Adrenal gland (tissue), 9 donors: ENCODE measurements at regions not wholly inside any gene's neighbourhood (a gene's known extent, or its start where the extent isn't known, plus 50 kb on each side); places are given as distances from the start of the nearest gene placed in this dataset.

ENCODE experiments used
- DNase-seq, 7 donors: peaks; one replicate each; pipeline ENCODE4 v3.0.0-alpha.2; 2019 to 2020
- H3K27ac ChIP-seq, 5 donors: fragments of 200-600 bp; sonication (generic) in 4 of 5; 1 replicate in 3 of 5; 2 replicates in 2 of 5; pipeline versions ENCODE4 v1.5.1 to v1.8.0; 2016 to 2020; ENCODE audit warnings: mild to moderate bottlenecking in 1 of 5
- H3K27me3 ChIP-seq: fragments of 200-600 bp; 2 replicates; pipeline ENCODE4 v1.8.0; 2021
- H3K36me3 ChIP-seq, 2 donors: fragments of 200-600 bp; replicated peaks in 1 of 2; 1 replicate in 1 of 2; 2 replicates in 1 of 2; pipeline versions ENCODE4 v1.5.1 to v1.8.0; 2018 to 2022
- H3K4me1 ChIP-seq, 2 donors: fragments of 200-600 bp; replicated peaks in 1 of 2; 1 replicate in 1 of 2; 2 replicates in 1 of 2; pipeline versions ENCODE4 v1.5.1 to v1.8.0; 2018 to 2021
- H3K4me3 ChIP-seq, 4 donors: fragments of 200-600 bp; sonication (generic) in 3 of 4; one replicate each; pipeline ENCODE4 v1.5.1; 2016 to 2018
- H3K9me3 ChIP-seq, 3 donors: fragments of 200-600 bp; sonication (generic) in 1 of 3; replicated peaks in 1 of 3; 1 replicate in 2 of 3; 2 replicates in 1 of 3; pipeline versions ENCODE4 v1.5.1 to v1.8.0; 2016 to 2021
- POLR2A ChIP-seq, 2 donors: fragments of 450-650 bp; IDR thresholded peaks; one replicate each; pipeline ENCODE4 v1.6.1; 2017; ENCODE audit warnings: antibody characterized with exemption in 2 of 2, mild to moderate bottlenecking in 2 of 2, moderate library complexity in 1 of 2
- WGBS, 4 donors: extraction: QIAGEN DNeasy Blood & Tissue Kit in 2 of 4; methylation state at CpG; one replicate each; pipeline versions ENCODE4 v1.1.5 to v1.1.7; 2013 to 2017; 5-methylcytosine and 5-hydroxymethylcytosine counted together
- intact Hi-C, 2 donors: fragments of 100-400 bp; cut with DNase I; formaldehyde crosslinking; loops; one replicate each; pipeline versions ENCODE4 v1.14.1 to v1.15.0; 2022 to 2023
- TF ChIP-seq, protein P1 (sequence below), 6 experiments: fragments of 450-650 bp in 4 of 6; fragments of 200-600 bp in 2 of 6; sonication (generic) in 1 of 6; IDR thresholded peaks; 1 replicate in 5 of 6; 2 replicates in 1 of 6; pipeline versions ENCODE4 v1.5.1 to v1.8.0; 2016 to 2021; ENCODE audit warnings: antibody characterized with exemption in 6 of 6, mild to moderate bottlenecking in 2 of 6, moderate library complexity in 1 of 6
- donor health status: healthy with polysubstance abuse.
- donor health status: Bipolar disorder and iron deficiency.
- donor health status: DM: yes; HTN: yes; CAD: no.
- donor health status: DM: no; HTN: no; CAD: no.
- donor health status: DM: no; HTN: no; CAD: no.

DNA sequence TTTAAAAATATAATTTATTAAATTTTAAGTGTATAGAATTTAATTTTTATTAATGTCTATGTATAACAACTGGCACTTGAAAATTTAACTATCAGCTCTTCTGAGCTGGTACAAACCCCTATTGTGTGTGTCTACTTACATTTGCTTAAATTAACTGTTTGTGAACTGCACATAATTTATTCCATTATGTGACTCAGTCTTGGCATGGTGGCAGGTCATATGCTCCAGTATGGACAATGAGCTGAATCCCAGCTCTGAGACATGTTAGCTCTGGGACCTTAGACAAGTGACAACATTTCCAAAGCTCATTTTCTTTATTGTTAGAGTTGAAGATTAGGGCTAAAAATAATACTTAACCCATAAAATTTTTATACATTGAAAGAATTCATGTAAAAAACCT is 526.1 kb upstream of the MARCKS start:
- H3K4me1 ChIP-seq: no peaks in the 10 kb centered on the region
- no peak for DNase-seq
- H3K4me3 ChIP-seq: no peak overlapping the region
- H3K36me3 ChIP-seq: no peaks in the 10 kb centered on the region
- H3K27ac ChIP-seq: no peak overlapping the region
- intact Hi-C loops: no loop called here
- TF ChIP-seq, protein P1, sequence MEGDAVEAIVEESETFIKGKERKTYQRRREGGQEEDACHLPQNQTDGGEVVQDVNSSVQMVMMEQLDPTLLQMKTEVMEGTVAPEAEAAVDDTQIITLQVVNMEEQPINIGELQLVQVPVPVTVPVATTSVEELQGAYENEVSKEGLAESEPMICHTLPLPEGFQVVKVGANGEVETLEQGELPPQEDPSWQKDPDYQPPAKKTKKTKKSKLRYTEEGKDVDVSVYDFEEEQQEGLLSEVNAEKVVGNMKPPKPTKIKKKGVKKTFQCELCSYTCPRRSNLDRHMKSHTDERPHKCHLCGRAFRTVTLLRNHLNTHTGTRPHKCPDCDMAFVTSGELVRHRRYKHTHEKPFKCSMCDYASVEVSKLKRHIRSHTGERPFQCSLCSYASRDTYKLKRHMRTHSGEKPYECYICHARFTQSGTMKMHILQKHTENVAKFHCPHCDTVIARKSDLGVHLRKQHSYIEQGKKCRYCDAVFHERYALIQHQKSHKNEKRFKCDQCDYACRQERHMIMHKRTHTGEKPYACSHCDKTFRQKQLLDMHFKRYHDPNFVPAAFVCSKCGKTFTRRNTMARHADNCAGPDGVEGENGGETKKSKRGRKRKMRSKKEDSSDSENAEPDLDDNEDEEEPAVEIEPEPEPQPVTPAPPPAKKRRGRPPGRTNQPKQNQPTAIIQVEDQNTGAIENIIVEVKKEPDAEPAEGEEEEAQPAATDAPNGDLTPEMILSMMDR (IDR thresholded peaks at IDR 0.05): no peak
- no peak for TF ChIP-seq POLR2A (IDR thresholded peaks at IDR 0.05)
- no peaks in the 10 kb centered on the region for H3K27me3 ChIP-seq
- H3K9me3 ChIP-seq: no peaks in the 10 kb centered on the region

DNA sequence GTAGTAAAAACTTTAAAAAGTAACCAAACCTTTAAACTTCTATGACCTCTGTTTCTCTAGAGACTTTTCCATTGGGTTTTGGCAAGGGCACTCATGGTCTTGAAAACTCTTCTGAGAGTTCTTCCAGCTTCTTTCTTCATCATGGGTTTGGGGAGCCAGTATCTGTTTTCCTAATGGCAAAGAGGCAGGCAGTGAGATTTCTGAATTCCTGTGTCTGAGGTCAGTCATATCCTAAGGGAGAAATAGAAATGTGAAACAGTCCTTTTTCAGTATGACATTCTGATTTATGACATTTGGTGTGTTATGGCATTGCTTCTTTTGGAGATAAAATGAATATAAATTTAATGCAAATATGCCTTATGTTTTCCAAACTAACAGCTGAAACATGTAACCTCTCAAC is 518.5 kb upstream of the MARCKS start:
- Histone ChIP-seq H3K27ac (no peak overlapping the region), H3K9me3 (no peaks in the 10 kb centered on the region), H3K4me3 (no peak overlapping the region), H3K36me3 (no peaks in the 10 kb centered on the region), H3K4me1 (no peaks in the 10 kb centered on the region), H3K27me3 (no peaks in the 10 kb centered on the region)
- TF ChIP-seq POLR2A (IDR thresholded peaks at IDR 0.05): no peak
- TF ChIP-seq, protein P1 (IDR thresholded peaks at IDR 0.05): no peak
- intact Hi-C loops: no loop called here
- DNase-seq: no peak

DNA sequence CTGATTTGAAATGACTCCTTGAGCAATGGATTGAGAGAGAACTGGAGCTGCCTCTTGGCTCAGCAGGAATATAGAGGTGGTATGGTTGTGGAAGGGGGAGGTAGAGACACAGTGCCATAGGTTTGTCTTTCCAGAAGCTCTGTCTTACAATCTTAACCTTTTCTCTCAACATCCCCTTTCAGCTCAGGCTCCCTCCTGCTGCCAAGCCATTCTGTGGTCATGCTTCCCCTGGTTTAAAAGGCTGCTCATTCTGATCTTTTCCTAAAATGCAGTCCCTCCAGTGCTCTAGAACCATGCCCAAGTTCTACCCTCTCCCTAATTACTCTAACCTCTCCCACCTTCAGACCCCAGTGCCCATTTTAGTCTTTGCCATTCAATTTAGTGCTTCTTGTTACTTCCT is 517.9 kb upstream of the MARCKS start:
- TF ChIP-seq POLR2A (IDR thresholded peaks at IDR 0.05): no peak
- TF ChIP-seq, protein P1 (IDR thresholded peaks at IDR 0.05): no peak
- Histone ChIP-seq H3K4me1 (no peaks in the 10 kb centered on the region), H3K9me3 (no peaks in the 10 kb centered on the region), H3K27me3 (no peaks in the 10 kb centered on the region), H3K4me3 (no peak overlapping the region), H3K27ac (no peak overlapping the region), H3K36me3 (no peaks in the 10 kb centered on the region)
- no peak for DNase-seq
- intact Hi-C loops: no loop called here

DNA sequence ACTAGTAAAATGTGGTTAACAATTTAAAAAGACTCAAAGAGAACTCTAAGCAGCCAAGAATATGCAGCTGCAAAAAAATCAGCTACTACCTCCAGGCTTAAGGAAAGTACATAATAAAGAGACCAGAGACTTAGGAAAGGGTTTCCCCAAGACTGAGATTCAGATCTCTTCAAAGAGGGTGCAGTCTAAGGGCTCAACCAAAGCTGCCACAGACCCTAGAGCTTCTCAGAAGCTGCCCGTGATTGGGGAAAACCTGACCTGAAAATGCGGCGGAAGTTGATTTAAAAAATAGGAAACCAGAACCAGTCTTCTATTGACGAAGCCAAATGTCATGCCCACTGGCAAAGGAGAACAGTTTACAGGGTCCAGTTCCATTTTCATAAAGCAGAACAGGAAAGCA is 516.8 kb upstream of the MARCKS start:
- Histone ChIP-seq H3K27me3 (no peaks in the 10 kb centered on the region), H3K27ac (no peak overlapping the region), H3K9me3 (no peaks in the 10 kb centered on the region), H3K4me3 (no peak overlapping the region), H3K4me1 (no peaks in the 10 kb centered on the region), H3K36me3 (no peaks in the 10 kb centered on the region)
- intact Hi-C loops: no loop called here
- 82 to 95% (median 91%) methylated on average over 4 of the region's 4 CpGs for WGBS, 4 donors
- DNase-seq: no peak
- TF ChIP-seq, protein P1 (IDR thresholded peaks at IDR 0.05): no peak

DNA sequence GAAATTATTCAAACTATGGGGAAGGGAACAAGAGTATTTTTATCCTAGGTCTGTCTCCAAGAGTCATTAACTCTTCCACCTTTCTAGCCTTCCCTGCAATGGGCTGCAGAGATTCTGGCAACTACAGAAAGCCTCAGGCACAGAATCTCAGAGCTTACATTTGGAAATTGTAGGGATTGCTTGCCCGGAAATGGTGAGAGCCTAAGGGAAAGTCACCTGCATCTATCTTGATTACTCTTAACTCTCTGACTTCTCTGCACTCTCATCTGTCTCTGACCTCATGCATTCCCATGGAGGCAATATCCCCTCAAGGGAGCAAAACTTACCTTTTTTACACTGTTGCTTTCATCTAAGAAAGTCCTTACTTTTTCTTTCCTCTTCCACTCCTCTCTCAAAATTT is 513.2 kb upstream of the MARCKS start:
- 0 to 84% (median 42%) methylated on average over 1 of the region's 1 CpG for WGBS, 4 donors
- no peak for DNase-seq
- H3K9me3 ChIP-seq: no peaks in the 10 kb centered on the region
- no peaks in the 10 kb centered on the region for H3K27me3 ChIP-seq
- TF ChIP-seq, protein P1 (IDR thresholded peaks at IDR 0.05): no peak
- TF ChIP-seq POLR2A (IDR thresholded peaks at IDR 0.05): no peak
- intact Hi-C loops: no loop called here
- no peak overlapping the region for H3K27ac ChIP-seq
- H3K4me1 ChIP-seq: no peaks in the 10 kb centered on the region
- no peak overlapping the region for H3K4me3 ChIP-seq
- H3K36me3 ChIP-seq: no peaks in the 10 kb centered on the region
